Adrenal gland (tissue), 5 donors: ENCODE measurements at regions not wholly inside any gene's neighbourhood (a gene's known extent, or its start where the extent isn't known, plus 50 kb on each side); places are given as distances from the start of the nearest gene placed in this dataset.

Source experiments
- POLR2A ChIP-seq, 2 donors: fragments of 450-650 bp; IDR thresholded peaks; one replicate each; pipeline ENCODE4 v1.6.1; 2017; ENCODE audit warnings: antibody characterized with exemption in 2 of 2, mild to moderate bottlenecking in 2 of 2, moderate library complexity in 1 of 2
- TF ChIP-seq, protein P1 (sequence below), 6 experiments: fragments of 450-650 bp in 4 of 6; fragments of 200-600 bp in 2 of 6; sonication (generic) in 1 of 6; IDR thresholded peaks; 1 replicate in 5 of 6; 2 replicates in 1 of 6; pipeline versions ENCODE4 v1.5.1 to v1.8.0; 2016 to 2021; ENCODE audit warnings: antibody characterized with exemption in 6 of 6, mild to moderate bottlenecking in 2 of 6, moderate library complexity in 1 of 6
- donor health status: DM: no; HTN: no; CAD: no.

DNA sequence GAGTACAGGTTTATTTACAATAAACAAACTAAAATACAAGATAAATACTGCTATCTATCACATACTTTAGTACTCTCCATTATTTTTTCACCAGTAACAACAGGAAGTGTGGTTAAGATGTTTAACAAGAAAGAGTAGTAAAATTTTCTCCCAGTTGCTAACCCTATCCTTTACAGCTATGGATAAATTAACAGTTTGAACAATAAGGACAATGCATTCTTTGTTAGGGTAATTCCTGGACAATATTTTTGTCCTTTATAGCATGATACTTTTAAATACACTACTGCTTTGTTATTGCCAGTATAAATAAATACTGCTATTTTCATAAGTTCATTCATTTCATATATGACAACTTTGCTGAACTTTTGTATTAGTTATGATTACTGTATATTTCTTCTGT lies 630.2 kb upstream of the ATXN8OS start:
- TF ChIP-seq, protein P1, sequence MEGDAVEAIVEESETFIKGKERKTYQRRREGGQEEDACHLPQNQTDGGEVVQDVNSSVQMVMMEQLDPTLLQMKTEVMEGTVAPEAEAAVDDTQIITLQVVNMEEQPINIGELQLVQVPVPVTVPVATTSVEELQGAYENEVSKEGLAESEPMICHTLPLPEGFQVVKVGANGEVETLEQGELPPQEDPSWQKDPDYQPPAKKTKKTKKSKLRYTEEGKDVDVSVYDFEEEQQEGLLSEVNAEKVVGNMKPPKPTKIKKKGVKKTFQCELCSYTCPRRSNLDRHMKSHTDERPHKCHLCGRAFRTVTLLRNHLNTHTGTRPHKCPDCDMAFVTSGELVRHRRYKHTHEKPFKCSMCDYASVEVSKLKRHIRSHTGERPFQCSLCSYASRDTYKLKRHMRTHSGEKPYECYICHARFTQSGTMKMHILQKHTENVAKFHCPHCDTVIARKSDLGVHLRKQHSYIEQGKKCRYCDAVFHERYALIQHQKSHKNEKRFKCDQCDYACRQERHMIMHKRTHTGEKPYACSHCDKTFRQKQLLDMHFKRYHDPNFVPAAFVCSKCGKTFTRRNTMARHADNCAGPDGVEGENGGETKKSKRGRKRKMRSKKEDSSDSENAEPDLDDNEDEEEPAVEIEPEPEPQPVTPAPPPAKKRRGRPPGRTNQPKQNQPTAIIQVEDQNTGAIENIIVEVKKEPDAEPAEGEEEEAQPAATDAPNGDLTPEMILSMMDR (IDR thresholded peaks at IDR 0.05) = no peak
- TF ChIP-seq POLR2A (IDR thresholded peaks at IDR 0.05) = no peak
